ENCODE measurements at regions not wholly inside any gene's neighbourhood (a gene's known extent, or its start where the extent isn't known, plus 50 kb on each side); places are given as distances from the start of the nearest gene placed in this dataset.

- H3K9me3 Mint-ChIP-seq (ENCODE audit: low read depth) = peaks cover 17% of the 10 kb centered on the region
- H3K27ac Mint-ChIP-seq = no peak overlapping the region
- no peak overlapping the region for H3K4me3 Mint-ChIP-seq (ENCODE audit: low read depth)
- H3K4me1 Mint-ChIP-seq (ENCODE audit: low read depth) = no peaks in the 10 kb centered on the region
- DNase-seq (ENCODE audit: low spot score, unreplicated experiment) = no peak
- no peak for TF ChIP-seq CTCF (IDR thresholded peaks at IDR 0.05; ENCODE audit: unreplicated experiment)
- H3K27me3 Mint-ChIP-seq = peaks cover 4% of the 10 kb centered on the region
- peaks cover 1% of the 10 kb centered on the region for H3K36me3 Mint-ChIP-seq (ENCODE audit: insufficient read depth)
Measured at GRCh38 chr12:126400831-126401230, 1335.6 kb downstream of the AACS start.

- no peak for DNase-seq (ENCODE audit: low spot score, unreplicated experiment)
- no peaks in the 10 kb centered on the region for H3K4me1 Mint-ChIP-seq (ENCODE audit: low read depth)
- peaks cover 1% of the 10 kb centered on the region for H3K36me3 Mint-ChIP-seq (ENCODE audit: insufficient read depth)
- no peak overlapping the region for H3K27ac Mint-ChIP-seq
- H3K4me3 Mint-ChIP-seq (ENCODE audit: low read depth) = no peak overlapping the region
- TF ChIP-seq CTCF (IDR thresholded peaks at IDR 0.05; ENCODE audit: unreplicated experiment) = no peak
- peaks cover 3% of the 10 kb centered on the region for H3K9me3 Mint-ChIP-seq (ENCODE audit: low read depth)
- peaks cover 6% of the 10 kb centered on the region for H3K27me3 Mint-ChIP-seq
Measured at GRCh38 chr12:126404293-126404881, 1339.2 kb downstream of the AACS start.

- no peaks in the 10 kb centered on the region for H3K4me1 Mint-ChIP-seq (ENCODE audit: low read depth)
- no peak for TF ChIP-seq CTCF (IDR thresholded peaks at IDR 0.05; ENCODE audit: unreplicated experiment)
- H3K4me3 Mint-ChIP-seq (ENCODE audit: low read depth) = no peak overlapping the region
- H3K27me3 Mint-ChIP-seq = peaks cover 4% of the 10 kb centered on the region
- no peaks in the 10 kb centered on the region for H3K36me3 Mint-ChIP-seq (ENCODE audit: insufficient read depth)
- no peak overlapping the region for H3K27ac Mint-ChIP-seq
- DNase-seq (ENCODE audit: low spot score, unreplicated experiment) = no peak
- H3K9me3 Mint-ChIP-seq (ENCODE audit: low read depth) = peaks cover 4% of the 10 kb centered on the region
Measured at GRCh38 chr12:126418400-126418799, 1353.2 kb downstream of the AACS start.

- no peak for TF ChIP-seq CTCF (IDR thresholded peaks at IDR 0.05; ENCODE audit: unreplicated experiment)
- Mint-ChIP-seq H3K4me1 (ENCODE audit: low read depth) (no peaks in the 10 kb centered on the region), H3K9me3 (ENCODE audit: low read depth) (peaks cover 4% of the 10 kb centered on the region), H3K36me3 (ENCODE audit: insufficient read depth) (no peaks in the 10 kb centered on the region), H3K27me3 (peaks cover 4% of the 10 kb centered on the region), H3K27ac (no peak overlapping the region), H3K4me3 (ENCODE audit: low read depth) (no peak overlapping the region)
- no peak for DNase-seq (ENCODE audit: low spot score, unreplicated experiment)
Measured at GRCh38 chr12:126419131-126419530, 1353.9 kb downstream of the AACS start.

- TF ChIP-seq CTCF (IDR thresholded peaks at IDR 0.05; ENCODE audit: unreplicated experiment) = no peak
- H3K9me3 Mint-ChIP-seq (ENCODE audit: low read depth) = peaks cover 4% of the 10 kb centered on the region
- DNase-seq (ENCODE audit: low spot score, unreplicated experiment) = no peak
- no peak overlapping the region for H3K4me3 Mint-ChIP-seq (ENCODE audit: low read depth)
- no peaks in the 10 kb centered on the region for H3K4me1 Mint-ChIP-seq (ENCODE audit: low read depth)
- H3K27ac Mint-ChIP-seq = no peak overlapping the region
- H3K36me3 Mint-ChIP-seq (ENCODE audit: insufficient read depth) = no peaks in the 10 kb centered on the region
- H3K27me3 Mint-ChIP-seq = peaks cover under 1% of the 10 kb centered on the region
Measured at GRCh38 chr12:126424696-126425095, 1359.5 kb downstream of the AACS start.

All from progenitor cell of endocrine pancreas (in vitro differentiated cells).